Activated gamma-delta T cell (primary cell): ENCODE measurements at regions not wholly inside any gene's neighbourhood (a gene's known extent, or its start where the extent isn't known, plus 50 kb on each side); places are given as distances from the start of the nearest gene placed in this dataset.

Experiments used
- DNase-seq: peaks from one replicate; lab custom pipeline; 2025; lab: John Stamatoyannopoulos, UW

GRCh38 chr4:141402712-141403111 lies 182.0 kb downstream of the ZNF330 start:
- DNase-seq = no peak

GRCh38 chr4:141403782-141404181 lies 183.1 kb downstream of the ZNF330 start:
- DNase-seq = no peak

GRCh38 chr4:141406237-141406636 lies 185.5 kb downstream of the ZNF330 start:
- DNase-seq = no peak

GRCh38 chr4:141409556-141409955 lies 188.9 kb downstream of the ZNF330 start:
- no peak for DNase-seq

- DNase-seq = no peak
Measured at GRCh38 chr4:141410839-141411238, 190.1 kb downstream of the ZNF330 start.

GRCh38 chr4:141411936-141412335 lies 191.2 kb downstream of the ZNF330 start:
- DNase-seq = no peak

GRCh38 chr4:141413366-141413765 lies 192.7 kb downstream of the ZNF330 start:
- DNase-seq = no peak

- DNase-seq = no peak
Measured at GRCh38 chr4:141415651-141416050, 195.0 kb downstream of the ZNF330 start.

GRCh38 chr4:141416219-141416618 lies 195.5 kb downstream of the ZNF330 start:
- DNase-seq = no peak

- DNase-seq = no peak
Measured at GRCh38 chr4:141416677-141417363, 196.1 kb downstream of the ZNF330 start.

GRCh38 chr4:141417387-141417786 lies 196.7 kb downstream of the ZNF330 start:
- DNase-seq = no peak

- DNase-seq = no peak
Measured at GRCh38 chr4:141425124-141425523, 204.4 kb downstream of the ZNF330 start.

GRCh38 chr4:141427726-141428296 lies 207.1 kb downstream of the ZNF330 start:
- no peak for DNase-seq

GRCh38 chr4:141429933-141430332 lies 206.4 kb upstream of the IL15 start:
- no peak for DNase-seq

- no peak for DNase-seq
Measured at GRCh38 chr4:141430686-141431085, 205.7 kb upstream of the IL15 start.

- no peak for DNase-seq
Measured at GRCh38 chr4:141432000-141432712, 204.2 kb upstream of the IL15 start.

- no peak for DNase-seq
Measured at GRCh38 chr4:141435446-141436225, 200.7 kb upstream of the IL15 start.

GRCh38 chr4:141439223-141439622 lies 197.2 kb upstream of the IL15 start:
- no peak for DNase-seq

- no peak for DNase-seq
Measured at GRCh38 chr4:141447761-141448160, 188.6 kb upstream of the IL15 start.

- no peak for DNase-seq
Measured at GRCh38 chr4:141448490-141448889, 187.9 kb upstream of the IL15 start.

- no peak for DNase-seq
Measured at GRCh38 chr4:141449927-141450326, 186.5 kb upstream of the IL15 start.

GRCh38 chr4:141455651-141456050 lies 180.7 kb upstream of the IL15 start:
- no peak for DNase-seq
